H9 (cell line): ENCODE measurements at regions not wholly inside any gene's neighbourhood (a gene's known extent, or its start where the extent isn't known, plus 50 kb on each side); places are given as distances from the start of the nearest gene placed in this dataset.

Experiments
- DNase-seq: peaks from one replicate; pipeline ENCODE4 v3.0.0-alpha.2; 2017
- H2AFZ ChIP-seq: one replicate; pipeline ENCODE4 v1.6.1; 2013; ENCODE audit warnings: mild to moderate bottlenecking, low read length, control low read depth, moderate library complexity
- H2AK5ac ChIP-seq: 2 replicates; pipeline ENCODE4 v1.6.1; 2013; ENCODE audit warnings: low read length, control low read depth, mixed read lengths; ENCODE audit not compliant: insufficient read length
- H2BK120ac ChIP-seq: one replicate; pipeline ENCODE4 v1.6.1; 2013; ENCODE audit warnings: low read depth, mild to moderate bottlenecking, low read length, control low read depth, inconsistent platforms; ENCODE audit not compliant: poor library complexity, severe bottlenecking
- H2BK12ac ChIP-seq: 2 replicates; pipeline ENCODE4 v1.6.1; 2013; ENCODE audit warnings: low read length, control low read depth, mixed read lengths, low read depth; ENCODE audit not compliant: insufficient read length
- H2BK15ac ChIP-seq: 2 replicates; pipeline ENCODE4 v1.6.1; 2013; ENCODE audit warnings: low read depth, low read length, control low read depth
- H2BK20ac ChIP-seq: one replicate; pipeline ENCODE4 v1.6.1; 2013; ENCODE audit warnings: low read depth, mild to moderate bottlenecking, low read length, control low read depth, inconsistent platforms; ENCODE audit not compliant: poor library complexity, severe bottlenecking
- H2BK5ac ChIP-seq: 2 replicates; pipeline ENCODE4 v1.6.1; 2013; ENCODE audit warnings: low read length, control low read depth, mixed read lengths; ENCODE audit not compliant: insufficient read length
- H3K14ac ChIP-seq: 2 replicates; pipeline ENCODE4 v1.6.1; 2013; ENCODE audit warnings: low read length, control low read depth; ENCODE audit not compliant: insufficient read depth
- H3K18ac ChIP-seq: 2 replicates; pipeline ENCODE4 v1.6.1; 2013; ENCODE audit warnings: low read depth, mild to moderate bottlenecking, mixed read lengths, low read length, control low read depth; ENCODE audit not compliant: insufficient read length
- H3K23ac ChIP-seq: 2 replicates; pipeline ENCODE4 v1.6.1; 2013; ENCODE audit warnings: low read length, control low read depth, mixed read lengths, low read depth; ENCODE audit not compliant: insufficient read length
- H3K23me2 ChIP-seq: 2 replicates; pipeline ENCODE4 v1.6.1; 2013; ENCODE audit warnings: low read depth, mild to moderate bottlenecking, mixed read lengths, low read length, control low read depth; ENCODE audit not compliant: insufficient read length, poor library complexity, severe bottlenecking
- H3K27ac ChIP-seq: 2 replicates; pipeline ENCODE4 v1.5.1; 2013; ENCODE audit warnings: low read length, control low read depth, mixed read lengths, low read depth; ENCODE audit not compliant: insufficient read length
- H3K27me3 ChIP-seq: 2 replicates; pipeline ENCODE4 v1.6.1; 2013; ENCODE audit warnings: low read length, control low read depth, inconsistent platforms; ENCODE audit not compliant: insufficient read depth
- H3K4ac ChIP-seq: 2 replicates; pipeline ENCODE4 v1.6.1; 2013; ENCODE audit warnings: low read depth, mild to moderate bottlenecking, control low read depth, inconsistent platforms, low read length, moderate library complexity
- H3K4me1 ChIP-seq: 2 replicates; pipeline ENCODE4 v1.6.1; 2013; ENCODE audit warnings: low read length, control low read depth, inconsistent platforms; ENCODE audit not compliant: insufficient read depth
- H3K4me2 ChIP-seq: 2 replicates; pipeline ENCODE4 v1.6.1; 2013; ENCODE audit warnings: low read length, control low read depth, mixed read lengths; ENCODE audit not compliant: insufficient read length, insufficient read depth
- H3K56ac ChIP-seq: 2 replicates; pipeline ENCODE4 v1.6.1; 2013; ENCODE audit warnings: low read depth, mild to moderate bottlenecking, mixed read lengths, low read length, control low read depth; ENCODE audit not compliant: insufficient read length
- H3K79me1 ChIP-seq: 2 replicates; pipeline ENCODE4 v1.6.1; 2013; ENCODE audit warnings: low read depth, mild to moderate bottlenecking, moderate library complexity, low read length, control low read depth, inconsistent platforms; ENCODE audit not compliant: insufficient read depth, poor library complexity, severe bottlenecking
- H3K79me2 ChIP-seq: 2 replicates; pipeline ENCODE4 v1.6.1; 2013; ENCODE audit warnings: low read length, control low read depth, inconsistent platforms; ENCODE audit not compliant: insufficient read depth
- H3K9ac ChIP-seq: 2 replicates; pipeline ENCODE4 v1.6.1; 2013; ENCODE audit warnings: low read length, control low read depth, mixed read lengths; ENCODE audit not compliant: insufficient read length; ENCODE audit errors: extremely low read depth
- H3K9me3 ChIP-seq: one replicate; pipeline ENCODE4 v1.6.1; 2013; ENCODE audit warnings: low read depth, low read length, inconsistent platforms; ENCODE audit not compliant: control insufficient read depth
- H3T11ph ChIP-seq: one replicate; pipeline ENCODE4 v1.6.1; 2013; ENCODE audit warnings: mild to moderate bottlenecking, low read length, control low read depth, inconsistent platforms
- H4K20me1 ChIP-seq: one replicate; pipeline ENCODE4 v1.6.1; 2013; ENCODE audit not compliant: control insufficient read depth, insufficient read length, insufficient read depth
- H4K5ac ChIP-seq: 2 replicates; pipeline ENCODE4 v1.6.1; 2013; ENCODE audit warnings: low read depth, mild to moderate bottlenecking, mixed read lengths, low read length, control low read depth; ENCODE audit not compliant: insufficient read length
- H4K8ac ChIP-seq: replicated peaks from 2 replicates; pipeline ENCODE4 v1.6.1; 2013; ENCODE audit warnings: low read length, control low read depth, mixed read lengths, low read depth; ENCODE audit not compliant: insufficient read length
- H4K91ac ChIP-seq: 2 replicates; pipeline ENCODE4 v1.6.1; 2013; ENCODE audit warnings: low read depth, mild to moderate bottlenecking, moderate library complexity, mixed read lengths, low read length, control low read depth; ENCODE audit not compliant: insufficient read length
- H3K27ac Mint-ChIP-seq, 3 experiments: 2 replicates in 2 of 3; 3 replicates in 1 of 3; pipeline ENCODE4 v1.8.0; 2020 to 2021; ENCODE audit warnings: mixed read lengths in 3 of 3, mild to moderate bottlenecking in 1 of 3, moderate library complexity in 1 of 3
- H3K27me3 Mint-ChIP-seq: 2 replicates; pipeline ENCODE4 v1.8.0; 2021; ENCODE audit warnings: low read depth, mild to moderate bottlenecking, moderate library complexity, mixed read lengths
- H3K36me3 Mint-ChIP-seq, 3 experiments: 2 replicates in 2 of 3; 3 replicates in 1 of 3; pipeline ENCODE4 v1.8.0; 2020 to 2021; ENCODE audit warnings: low read depth in 3 of 3, mixed read lengths in 3 of 3; ENCODE audit not compliant: insufficient read depth in 1 of 3
- H3K4me1 Mint-ChIP-seq, 2 experiments: 2 replicates each; pipeline ENCODE4 v1.8.0; 2020; ENCODE audit warnings: mixed read lengths in 2 of 2
- H3K4me3 Mint-ChIP-seq, 2 experiments: 2 replicates in 1 of 2; 3 replicates in 1 of 2; pipeline ENCODE4 v1.8.0; 2020 to 2021; ENCODE audit warnings: mild to moderate bottlenecking in 2 of 2, mixed read lengths in 2 of 2, moderate library complexity in 1 of 2
- H3K9me3 Mint-ChIP-seq, 2 experiments: 2 replicates in 1 of 2; 3 replicates in 1 of 2; pipeline ENCODE4 v1.8.0; 2020; ENCODE audit warnings: mild to moderate bottlenecking in 2 of 2, mixed read lengths in 2 of 2, moderate library complexity in 1 of 2
- WGBS: extraction: QIAGEN DNeasy Blood & Tissue Kit; methylation state at CpG from one replicate; pipeline ENCODE4 v1.1.7; 2013; ENCODE audit warnings: missing lambda C conversion rate, low lambda C conversion rate, mixed read lengths; ENCODE audit not compliant: insufficient read length; ENCODE audit errors: extremely low coverage; 5-methylcytosine and 5-hydroxymethylcytosine counted together
- TF ChIP-seq, protein P1 (sequence below): fragments of 200-600 bp; sonication (generic); conservative IDR thresholded peaks from 3 replicates; pipeline ENCODE4 v1.8.0; 2021; ENCODE audit warnings: antibody characterized with exemption, mild to moderate bottlenecking

GRCh38 chr9:129397335-129397734 lies 219.3 kb upstream of the IER5L start:
- no peaks in the 10 kb centered on the region for H3K79me2 ChIP-seq
- H4K5ac ChIP-seq, result no peak overlapping the region
- DNase-seq, result no peak
- no peak overlapping the region for H3K56ac ChIP-seq
- no peaks in the 10 kb centered on the region for H3K4me1 ChIP-seq
- H3K27ac ChIP-seq, result no peak overlapping the region
- TF ChIP-seq, protein P1, sequence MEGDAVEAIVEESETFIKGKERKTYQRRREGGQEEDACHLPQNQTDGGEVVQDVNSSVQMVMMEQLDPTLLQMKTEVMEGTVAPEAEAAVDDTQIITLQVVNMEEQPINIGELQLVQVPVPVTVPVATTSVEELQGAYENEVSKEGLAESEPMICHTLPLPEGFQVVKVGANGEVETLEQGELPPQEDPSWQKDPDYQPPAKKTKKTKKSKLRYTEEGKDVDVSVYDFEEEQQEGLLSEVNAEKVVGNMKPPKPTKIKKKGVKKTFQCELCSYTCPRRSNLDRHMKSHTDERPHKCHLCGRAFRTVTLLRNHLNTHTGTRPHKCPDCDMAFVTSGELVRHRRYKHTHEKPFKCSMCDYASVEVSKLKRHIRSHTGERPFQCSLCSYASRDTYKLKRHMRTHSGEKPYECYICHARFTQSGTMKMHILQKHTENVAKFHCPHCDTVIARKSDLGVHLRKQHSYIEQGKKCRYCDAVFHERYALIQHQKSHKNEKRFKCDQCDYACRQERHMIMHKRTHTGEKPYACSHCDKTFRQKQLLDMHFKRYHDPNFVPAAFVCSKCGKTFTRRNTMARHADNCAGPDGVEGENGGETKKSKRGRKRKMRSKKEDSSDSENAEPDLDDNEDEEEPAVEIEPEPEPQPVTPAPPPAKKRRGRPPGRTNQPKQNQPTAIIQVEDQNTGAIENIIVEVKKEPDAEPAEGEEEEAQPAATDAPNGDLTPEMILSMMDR, result no peak
- no peaks in the 10 kb centered on the region for H3K9me3 ChIP-seq
- Mint-ChIP-seq H3K36me3 (no peaks in the 10 kb centered on the region), H3K4me1 (peaks cover 7 to 14% of the 10 kb centered on the region in 2 experiments), H3K9me3 (no peaks in the 10 kb centered on the region), H3K27me3 (peaks cover 10% of the 10 kb centered on the region), H3K27ac (no peak overlapping the region), H3K4me3 (no peak overlapping the region)
- no peak overlapping the region for H2AK5ac ChIP-seq
- no peak overlapping the region for H3T11ph ChIP-seq
- H3K79me1 ChIP-seq, result no peaks in the 10 kb centered on the region
- no peak overlapping the region for H3K14ac ChIP-seq
- H4K91ac ChIP-seq, result no peak overlapping the region
- H3K4me2 ChIP-seq, result no peak overlapping the region
- no peak overlapping the region for H3K4ac ChIP-seq
- no peaks in the 10 kb centered on the region; the same call in 1 of the 2 replicates for H3K27me3 ChIP-seq
- H2BK15ac ChIP-seq, result no peak overlapping the region
- no peak overlapping the region for H4K8ac ChIP-seq
- H2BK120ac ChIP-seq, result no peak overlapping the region
- H3K9ac ChIP-seq, result no peak overlapping the region
- H3K18ac ChIP-seq, result no peak overlapping the region
- no peak overlapping the region for H2BK12ac ChIP-seq
- no peak overlapping the region for H2AFZ ChIP-seq
- H2BK20ac ChIP-seq, result no peak overlapping the region
- H3K23ac ChIP-seq, result no peak overlapping the region
- no peaks in the 10 kb centered on the region for H3K23me2 ChIP-seq
- H4K20me1 ChIP-seq, result no peaks in the 10 kb centered on the region
- 100% methylated on average over 5 of the region's 6 CpGs for WGBS
- no peak overlapping the region for H2BK5ac ChIP-seq
